Muscle layer of duodenum (tissue), 2 donors: ENCODE measurements at regions not wholly inside any gene's neighbourhood (a gene's known extent, or its start where the extent isn't known, plus 50 kb on each side); places are given as distances from the start of the nearest gene placed in this dataset.

Experiments used
- H3K27ac ChIP-seq: one replicate; pipeline ENCODE4 v1.7.0; 2013; ENCODE audit warnings: mild to moderate bottlenecking, low read length
- H3K27me3 ChIP-seq: one replicate; pipeline ENCODE4 v1.7.0; 2013; ENCODE audit warnings: low read depth, mild to moderate bottlenecking, control low read depth, low read length
- H3K36me3 ChIP-seq, 2 donors: one replicate each; pipeline ENCODE4 v1.7.0; 2013; ENCODE audit warnings: low read length in 2 of 2, control low read depth in 1 of 2, mild to moderate bottlenecking in 1 of 2; ENCODE audit not compliant: insufficient read depth in 2 of 2, control insufficient read depth in 1 of 2
- H3K4me1 ChIP-seq, 2 donors: one replicate each; pipeline ENCODE4 v1.7.0; 2013; ENCODE audit warnings: low read length in 2 of 2, mild to moderate bottlenecking in 2 of 2, control low read depth in 1 of 2, moderate library complexity in 1 of 2; ENCODE audit not compliant: insufficient read depth in 2 of 2, control insufficient read depth in 1 of 2
- H3K4me3 ChIP-seq, 2 donors: one replicate each; pipeline ENCODE4 v1.7.0; 2013; ENCODE audit warnings: low read length in 2 of 2, low read depth in 1 of 2, mild to moderate bottlenecking in 1 of 2
- H3K9me3 ChIP-seq, 2 donors: one replicate each; pipeline ENCODE4 v1.7.0; 2013; ENCODE audit warnings: low read length in 2 of 2, control low read depth in 1 of 2, mild to moderate bottlenecking in 1 of 2; ENCODE audit not compliant: control insufficient read depth in 1 of 2
- donor health status: healthy.

DNA sequence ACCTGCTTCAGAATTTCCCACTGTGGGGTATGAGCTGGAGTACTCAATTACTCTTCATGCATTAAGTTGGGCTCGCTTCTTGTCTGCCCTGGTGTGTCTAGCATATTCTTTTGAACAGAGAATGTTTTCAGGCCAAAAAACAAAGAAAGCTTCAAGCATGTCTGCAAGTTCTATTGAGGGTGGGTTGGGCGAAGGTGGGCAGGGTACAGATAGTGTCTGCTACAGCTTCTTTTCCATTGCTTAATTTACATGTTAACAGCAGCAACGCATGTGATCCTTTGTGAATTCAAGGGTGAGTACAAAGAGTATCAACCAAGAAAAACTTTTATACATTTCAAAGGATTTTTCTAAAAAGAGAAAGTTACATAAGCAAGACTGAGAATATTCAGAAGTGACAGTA, 406.5 kb downstream of the IRS2 start:
- Histone ChIP-seq H3K4me1 (no peaks in the 10 kb centered on the region), H3K27ac (no peak overlapping the region), H3K36me3 (no peaks in the 10 kb centered on the region), H3K9me3 (no peaks in the 10 kb centered on the region), H3K4me3 (no peak overlapping the region), H3K27me3 (no peaks in the 10 kb centered on the region)

DNA sequence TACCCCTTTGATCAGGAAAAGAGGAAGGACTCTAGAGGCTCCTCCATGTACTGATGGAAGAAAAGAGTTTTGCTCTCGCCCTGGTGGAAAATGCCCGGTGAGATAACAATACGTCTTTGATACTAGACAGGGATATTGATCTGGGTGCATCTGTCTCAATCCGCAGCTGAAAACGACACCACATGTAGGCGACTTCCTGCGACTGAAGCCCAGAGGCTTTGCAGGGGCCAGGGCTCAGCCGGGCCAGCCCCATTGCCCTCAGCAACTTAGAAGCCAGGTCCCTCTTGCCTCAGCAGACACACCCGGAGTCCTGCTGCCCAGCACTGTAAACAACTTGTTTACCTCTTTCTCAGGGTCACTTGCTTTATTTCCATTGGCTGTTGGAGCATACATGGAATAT, 409.4 kb downstream of the IRS2 start:
- H3K27ac ChIP-seq = no peak overlapping the region
- no peaks in the 10 kb centered on the region for H3K27me3 ChIP-seq
- H3K36me3 ChIP-seq = no peaks in the 10 kb centered on the region
- no peaks in the 10 kb centered on the region for H3K4me1 ChIP-seq
- no peak overlapping the region for H3K4me3 ChIP-seq
- no peaks in the 10 kb centered on the region for H3K9me3 ChIP-seq

DNA sequence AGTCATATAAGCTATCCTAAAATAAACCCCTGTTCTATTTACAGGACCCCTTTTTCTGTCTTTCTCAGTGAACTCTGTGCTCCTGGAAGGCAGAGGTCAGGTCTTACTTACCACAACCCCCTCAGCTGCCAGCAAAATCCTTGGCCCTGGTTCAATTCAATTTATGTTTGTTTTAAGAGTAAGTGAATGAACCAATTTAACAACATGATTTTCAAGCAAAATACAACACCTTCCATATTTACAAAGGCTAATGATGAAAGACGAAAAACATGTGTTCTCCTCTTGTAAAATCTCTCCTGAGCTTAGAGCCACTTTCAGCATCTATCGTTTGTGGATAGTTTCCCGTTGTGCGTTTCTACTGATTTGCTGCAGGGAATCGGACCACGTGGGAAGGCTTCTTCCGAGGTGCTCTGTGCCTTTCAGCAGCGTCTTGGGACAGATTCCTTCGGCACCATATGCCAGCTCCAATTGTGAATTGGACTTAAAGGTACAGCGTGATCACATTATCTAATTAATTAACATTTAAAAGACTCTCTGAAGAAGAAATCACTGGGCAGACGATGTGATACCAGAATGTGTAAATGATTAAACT, 411.7 kb downstream of the IRS2 start:
- Histone ChIP-seq H3K27me3 (no peaks in the 10 kb centered on the region), H3K36me3 (no peaks in the 10 kb centered on the region), H3K9me3 (no peaks in the 10 kb centered on the region), H3K4me1 (no peaks in the 10 kb centered on the region), H3K27ac (no peak overlapping the region), H3K4me3 (no peak overlapping the region)

DNA sequence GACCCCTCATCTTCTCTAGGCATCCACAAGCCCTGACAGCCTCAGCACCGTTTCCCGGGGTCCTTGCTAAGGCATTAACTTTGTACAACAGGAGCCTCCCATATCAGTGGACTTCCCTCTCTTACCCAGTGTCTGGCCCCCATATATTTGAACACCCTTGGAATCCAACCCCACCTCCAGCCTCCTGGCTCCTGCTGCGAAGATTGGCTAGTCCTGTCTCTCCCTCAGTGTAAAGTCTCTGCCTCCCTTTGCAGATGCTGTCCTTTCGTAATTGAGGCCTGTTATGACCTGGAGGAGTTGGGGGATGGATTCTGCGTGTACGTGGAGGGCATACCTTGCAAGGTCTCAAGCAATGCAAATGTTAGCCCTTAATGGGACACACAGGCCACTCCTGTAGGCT, 413.7 kb downstream of the IRS2 start:
- H3K9me3 ChIP-seq = no peaks in the 10 kb centered on the region
- no peaks in the 10 kb centered on the region for H3K36me3 ChIP-seq
- no peaks in the 10 kb centered on the region for H3K27me3 ChIP-seq
- no peaks in the 10 kb centered on the region for H3K4me1 ChIP-seq
- no peak overlapping the region for H3K27ac ChIP-seq
- no peak overlapping the region for H3K4me3 ChIP-seq

DNA sequence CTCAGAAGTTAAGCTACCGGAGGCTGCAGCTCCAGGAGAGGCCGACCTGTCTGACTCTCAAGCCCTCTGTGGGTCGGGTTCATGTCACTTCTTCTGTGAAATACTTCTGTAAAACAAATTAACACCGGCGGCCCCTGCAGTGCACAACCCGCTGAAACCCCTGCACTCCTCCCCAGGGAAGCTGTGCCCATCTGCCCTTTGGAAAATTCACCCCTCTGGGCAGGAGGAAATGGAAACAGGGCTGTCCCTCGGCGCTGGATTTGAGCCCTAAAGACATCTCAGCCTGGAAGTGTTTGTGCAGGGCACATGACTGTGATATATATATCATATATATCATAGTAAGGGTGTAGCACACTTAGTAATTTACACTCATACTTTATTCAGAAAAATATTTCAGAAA, 415.3 kb downstream of the IRS2 start:
- H3K9me3 ChIP-seq = no peaks in the 10 kb centered on the region
- H3K36me3 ChIP-seq = no peaks in the 10 kb centered on the region
- H3K4me3 ChIP-seq = no peak overlapping the region
- no peaks in the 10 kb centered on the region for H3K4me1 ChIP-seq
- H3K27me3 ChIP-seq = no peaks in the 10 kb centered on the region
- no peak overlapping the region for H3K27ac ChIP-seq

DNA sequence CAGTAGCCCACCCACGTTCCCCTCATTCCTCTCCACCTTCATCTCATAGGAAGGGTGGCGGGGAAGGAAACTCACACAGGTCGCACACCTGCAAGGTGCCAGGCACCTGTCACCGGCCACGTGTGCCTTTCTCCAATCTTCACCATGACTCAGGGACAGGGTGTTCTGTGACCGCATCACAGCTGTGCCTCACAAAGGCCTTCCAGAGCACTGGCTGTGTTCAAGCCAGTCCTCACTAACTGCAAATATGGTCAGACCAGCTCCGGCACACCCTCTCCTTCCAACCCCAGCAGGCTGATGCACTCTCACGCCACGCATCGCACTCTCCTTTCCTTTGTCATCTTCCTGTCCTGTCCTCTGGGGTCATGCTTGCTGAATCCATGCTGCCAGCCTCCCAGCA, 415.9 kb downstream of the IRS2 start:
- Histone ChIP-seq H3K36me3 (no peaks in the 10 kb centered on the region), H3K4me1 (no peaks in the 10 kb centered on the region), H3K4me3 (no peak overlapping the region), H3K27ac (no peak overlapping the region), H3K9me3 (peaks cover 0 to 4% of the 10 kb centered on the region in 2 donors), H3K27me3 (no peaks in the 10 kb centered on the region)

DNA sequence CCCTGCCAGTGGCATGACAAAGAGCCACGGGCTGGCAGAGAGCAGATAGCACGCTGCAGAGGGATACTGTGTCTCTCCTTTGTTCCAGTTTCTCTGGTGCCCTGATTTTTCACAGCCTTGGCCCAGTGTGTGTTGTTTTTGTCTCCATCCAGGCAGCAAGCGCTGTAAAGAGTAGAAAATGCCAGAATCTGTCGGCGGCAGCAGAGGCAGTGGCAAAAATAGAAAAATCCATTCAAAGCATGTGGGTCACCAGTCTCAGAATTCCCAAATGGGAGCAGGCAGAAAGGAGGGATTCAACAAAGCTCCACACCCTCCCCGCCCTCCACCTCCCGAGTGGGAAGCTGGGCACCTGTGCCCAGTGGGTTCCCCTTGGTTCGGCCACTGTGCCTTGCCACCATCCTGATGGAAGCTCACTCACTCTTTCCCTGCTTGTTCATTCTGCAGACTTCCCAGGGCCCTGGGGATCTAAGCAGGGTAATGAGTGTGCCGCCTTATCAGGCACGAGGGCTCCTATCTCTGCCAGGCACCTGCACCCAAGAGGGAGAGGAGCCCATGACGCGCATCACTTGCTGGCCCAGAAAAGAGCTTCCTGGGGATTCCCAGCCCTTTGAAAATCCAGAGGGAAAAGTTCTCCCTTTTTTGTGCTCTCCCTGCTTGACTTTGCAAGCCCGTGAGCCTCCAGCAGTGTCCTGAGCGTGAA, 416.9 kb downstream of the IRS2 start:
- H3K27ac ChIP-seq = no peak overlapping the region

DNA sequence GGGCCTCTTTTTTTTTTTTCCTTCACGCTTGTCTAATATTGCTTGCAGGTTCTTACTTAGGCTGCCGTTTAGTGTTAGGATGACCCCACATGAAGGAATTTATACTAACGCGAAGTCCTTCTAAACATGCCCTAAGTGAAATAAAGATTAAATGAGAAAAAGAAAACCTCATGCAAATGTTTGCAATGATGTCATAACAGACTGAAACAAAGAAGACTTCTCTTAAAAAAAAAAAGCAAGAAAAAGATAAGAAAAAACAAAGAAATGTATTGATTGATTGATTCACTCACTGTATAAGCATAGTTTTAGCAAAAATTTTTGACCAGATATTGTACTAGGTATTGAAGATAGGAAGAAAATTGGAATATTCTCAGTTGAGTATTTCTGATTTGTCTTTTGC, 418.2 kb downstream of the IRS2 start:
- Histone ChIP-seq H3K27me3 (no peaks in the 10 kb centered on the region), H3K36me3 (no peaks in the 10 kb centered on the region), H3K4me3 (no peak overlapping the region), H3K4me1 (no peaks in the 10 kb centered on the region), H3K9me3 (peaks cover 0 to 6% of the 10 kb centered on the region in 2 donors), H3K27ac (no peak overlapping the region)

More for the DNA sequence above, 416.9 kb downstream of the IRS2 start:
- no peaks in the 10 kb centered on the region for H3K27me3 ChIP-seq
- H3K9me3 ChIP-seq = peaks cover 0 to 6% of the 10 kb centered on the region in 2 donors
- H3K36me3 ChIP-seq = no peaks in the 10 kb centered on the region
- H3K4me3 ChIP-seq = no peak overlapping the region
- H3K4me1 ChIP-seq = no peaks in the 10 kb centered on the region

DNA sequence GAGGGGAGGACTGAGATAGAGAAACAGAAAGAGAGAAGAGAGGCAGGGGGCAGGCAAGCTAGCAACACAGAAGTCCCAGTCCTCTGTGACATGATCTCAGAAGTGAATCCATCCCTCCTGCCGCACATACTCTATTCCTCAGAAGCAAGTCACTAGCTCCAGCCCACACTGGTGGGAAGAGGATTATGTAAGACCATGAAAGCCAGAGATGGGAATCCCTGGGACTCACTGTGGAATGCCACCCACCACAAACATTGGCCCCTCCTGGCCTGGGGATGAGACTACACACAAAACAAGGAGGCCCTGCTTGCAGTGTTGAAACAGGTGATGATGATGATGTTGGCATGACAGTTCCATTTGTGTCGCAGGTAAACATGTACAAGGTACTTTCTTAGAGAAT, 419.9 kb downstream of the IRS2 start:
- Histone ChIP-seq H3K9me3 (peaks cover 0 to 6% of the 10 kb centered on the region in 2 donors), H3K4me3 (no peak overlapping the region), H3K36me3 (no peaks in the 10 kb centered on the region), H3K27ac (no peak overlapping the region), H3K27me3 (no peaks in the 10 kb centered on the region), H3K4me1 (no peaks in the 10 kb centered on the region)

DNA sequence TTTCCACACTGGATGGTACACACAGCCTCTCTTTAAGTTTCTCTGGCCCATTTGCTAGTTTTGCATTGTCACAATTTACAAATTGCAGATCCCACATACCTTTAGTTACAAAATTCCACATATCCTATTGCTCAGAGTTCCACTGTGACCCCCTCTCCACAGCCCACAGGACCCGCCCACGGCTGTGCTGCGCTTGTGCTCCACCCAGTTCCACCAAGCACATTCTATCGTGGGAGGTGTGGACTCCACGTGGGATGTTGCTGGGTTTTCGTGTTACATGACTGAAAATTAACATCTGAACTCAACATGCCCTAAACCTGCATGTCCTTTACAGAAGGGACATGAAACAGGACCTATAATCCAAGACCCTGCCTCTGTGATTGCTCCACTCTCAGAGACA, 423.0 kb downstream of the IRS2 start:
- peaks cover 0 to 6% of the 10 kb centered on the region in 2 donors for H3K9me3 ChIP-seq
- H3K4me3 ChIP-seq = no peak overlapping the region
- no peak overlapping the region for H3K27ac ChIP-seq
- H3K4me1 ChIP-seq = no peaks in the 10 kb centered on the region
- no peaks in the 10 kb centered on the region for H3K36me3 ChIP-seq
- no peaks in the 10 kb centered on the region for H3K27me3 ChIP-seq

DNA sequence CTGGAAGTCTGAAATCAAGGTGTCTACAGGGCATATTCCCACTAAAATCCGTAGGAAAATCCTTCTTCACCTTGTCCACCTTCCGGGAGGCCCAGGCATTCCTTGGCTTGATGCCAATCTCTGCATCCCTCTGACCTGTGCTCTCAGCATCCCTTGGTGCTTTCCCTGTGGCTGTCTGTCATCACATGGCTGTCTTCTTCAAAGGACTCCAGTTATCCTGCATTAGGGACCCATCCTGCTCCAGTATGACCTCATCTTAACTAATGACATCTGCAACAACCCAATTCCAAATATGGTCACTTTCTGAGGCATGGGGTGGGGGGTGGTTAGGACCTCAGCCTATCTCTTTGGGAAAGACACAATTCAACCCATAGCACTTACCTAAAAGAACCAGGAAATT, 423.8 kb downstream of the IRS2 start:
- H3K9me3 ChIP-seq = peaks cover 0 to 6% of the 10 kb centered on the region in 2 donors

More for the DNA sequence above, 423.8 kb downstream of the IRS2 start:
- H3K4me3 ChIP-seq = no peak overlapping the region
- H3K27ac ChIP-seq = no peak overlapping the region
- no peaks in the 10 kb centered on the region for H3K4me1 ChIP-seq
- no peaks in the 10 kb centered on the region for H3K36me3 ChIP-seq
- no peaks in the 10 kb centered on the region for H3K27me3 ChIP-seq
